Activated naive CD8-positive, alpha-beta T cell treated with anti-CD3 and anti-CD28 coated beads, Interleukin-2, amount 50 U/mL, for 16 hours (primary cell): ENCODE measurements at regions not wholly inside any gene's neighbourhood (a gene's known extent, or its start where the extent isn't known, plus 50 kb on each side); places are given as distances from the start of the nearest gene placed in this dataset.
A peak's percentile ranks its signal among the peaks of the same experiment; 100 is the strongest.
"Not testable (repeated sequence)": the region's sequence is repeated elsewhere in the genome, so short reads cannot be mapped to it uniquely, and the experiment has no call there.

Source experiments
- DNase-seq: peaks from one replicate; pipeline ENCODE4 v3.0.0-alpha.2; 2020; ENCODE audit warnings: low read depth, low spot score

GRCh38 chr2:176424746-176425145 is 155.5 kb downstream of the MTX2 start:
- no peak for DNase-seq

DNA sequence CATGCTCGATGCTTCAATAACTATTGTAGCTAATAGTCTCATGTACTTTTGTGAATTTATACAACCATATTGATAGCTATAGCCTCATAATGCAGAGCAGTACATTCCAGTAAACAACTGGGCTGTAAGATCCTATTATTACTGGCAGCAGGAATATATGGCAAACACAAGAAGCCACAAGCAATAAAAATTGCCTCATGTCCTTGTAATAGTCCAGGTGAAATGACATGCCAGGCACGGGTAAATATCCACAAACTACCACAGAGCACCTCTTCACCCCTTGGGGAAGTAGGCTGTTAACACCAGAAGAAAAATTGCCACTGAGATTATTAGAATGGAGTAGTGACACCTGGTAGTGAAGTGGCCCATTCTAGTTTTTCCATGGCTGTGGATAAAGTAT is 158.3 kb downstream of the MTX2 start:
- no peak for DNase-seq

GRCh38 chr2:176428944-176429469 is 159.8 kb downstream of the MTX2 start:
- not testable (repeated sequence) for DNase-seq

- no peak for DNase-seq
Measured at GRCh38 chr2:176432434-176432833, 163.2 kb downstream of the MTX2 start.

GRCh38 chr2:176435729-176436128 is 166.5 kb downstream of the MTX2 start:
- DNase-seq, result no peak

DNA sequence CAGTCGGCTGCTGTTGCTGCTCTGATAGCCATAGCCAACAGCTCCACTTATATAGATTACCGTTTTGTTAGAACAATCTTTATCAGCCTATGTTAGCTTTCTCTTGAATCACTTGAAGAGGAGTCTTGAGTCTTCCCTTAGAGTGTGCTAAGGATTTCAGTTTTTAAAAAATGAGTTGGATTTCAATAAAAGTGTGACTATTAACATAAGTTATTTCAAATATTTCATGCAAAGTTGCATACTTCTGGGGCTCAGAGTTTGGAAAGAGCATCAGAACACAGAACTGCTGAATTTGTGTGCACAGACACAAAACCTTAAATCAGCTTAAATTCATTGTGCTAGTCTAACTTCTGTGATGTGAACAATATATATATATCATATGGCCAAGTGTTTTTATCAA is 174.7 kb downstream of the MTX2 start:
- DNase-seq, result no peak

- no peak for DNase-seq
Measured at GRCh38 chr2:176445956-176446355, 176.7 kb downstream of the MTX2 start.

GRCh38 chr2:176446718-176447414 is 177.6 kb downstream of the MTX2 start:
- no peak for DNase-seq

DNA sequence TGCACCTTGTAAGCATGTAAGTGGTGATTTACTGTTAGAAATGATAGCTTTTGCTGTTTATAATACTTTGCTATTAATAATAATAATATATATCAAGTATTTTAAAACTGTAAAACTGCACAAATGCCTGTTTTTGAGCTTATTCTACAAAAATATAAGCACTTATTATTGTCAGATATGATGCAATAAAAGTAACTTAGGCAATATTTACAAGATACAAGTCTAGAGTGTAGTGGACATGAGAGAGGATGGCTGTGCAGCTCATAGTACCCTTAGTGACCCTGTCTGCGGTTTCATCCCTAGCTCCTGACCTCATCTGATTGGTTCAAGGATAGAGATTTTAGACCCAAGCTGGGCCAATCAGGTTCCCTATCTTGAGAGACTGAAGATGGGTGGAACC is 178.4 kb downstream of the MTX2 start:
- no peak for DNase-seq

GRCh38 chr2:176449852-176450251 is 180.6 kb downstream of the MTX2 start:
- DNase-seq, result no peak

- DNase-seq, result no peak
Measured at GRCh38 chr2:176453784-176454183, 184.5 kb downstream of the MTX2 start.

DNA sequence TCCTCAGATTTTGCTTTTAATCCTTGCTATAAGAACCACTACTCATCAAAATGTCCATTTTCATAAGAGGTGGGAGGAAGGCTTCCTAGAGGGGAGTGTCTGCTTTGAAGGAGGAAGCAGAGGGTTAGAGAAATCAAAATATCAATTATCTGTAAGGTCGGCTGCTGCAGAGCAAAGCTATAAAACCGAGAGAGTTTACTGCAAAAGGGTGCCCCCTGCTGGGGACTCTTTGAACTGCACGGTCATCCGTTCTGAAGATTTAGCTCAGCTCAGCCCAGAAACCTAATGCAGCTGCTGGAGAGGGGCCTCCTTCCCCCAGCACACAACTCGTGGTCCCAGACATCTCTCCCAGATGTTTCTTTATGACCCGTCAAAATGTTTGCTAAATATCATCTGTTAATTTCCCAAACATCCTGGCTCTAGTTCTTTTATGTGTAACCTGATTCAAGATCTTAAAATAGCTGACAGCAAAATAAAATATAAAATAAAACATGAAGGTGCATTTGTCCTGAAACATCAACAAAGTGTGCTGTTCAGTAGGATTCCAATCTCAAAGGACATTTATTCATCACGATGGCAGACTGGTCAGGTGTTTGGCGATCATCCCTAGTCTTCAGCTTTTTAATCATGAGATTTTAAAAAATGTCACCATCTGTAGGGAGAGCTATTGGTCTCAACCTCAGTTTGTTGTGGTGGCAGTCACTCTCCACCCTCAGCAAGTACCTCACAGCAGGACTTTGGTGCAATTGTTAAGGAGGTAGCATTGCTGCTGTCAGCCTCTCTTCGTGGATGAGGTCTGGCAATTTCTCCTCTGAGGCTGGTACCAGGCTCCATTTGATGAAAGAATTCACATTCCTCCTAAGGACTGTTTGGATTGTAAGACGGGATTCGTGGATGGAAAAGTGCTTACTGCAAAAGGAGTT is 185.9 kb downstream of the MTX2 start:
- DNase-seq, result peak; percentile 56

GRCh38 chr2:176455816-176456291 is 186.6 kb downstream of the MTX2 start:
- DNase-seq, result no peak

- no peak for DNase-seq
Measured at GRCh38 chr2:176457481-176457880, 188.2 kb downstream of the MTX2 start.

- no peak for DNase-seq
Measured at GRCh38 chr2:176461098-176461808, 192.0 kb downstream of the MTX2 start.

DNA sequence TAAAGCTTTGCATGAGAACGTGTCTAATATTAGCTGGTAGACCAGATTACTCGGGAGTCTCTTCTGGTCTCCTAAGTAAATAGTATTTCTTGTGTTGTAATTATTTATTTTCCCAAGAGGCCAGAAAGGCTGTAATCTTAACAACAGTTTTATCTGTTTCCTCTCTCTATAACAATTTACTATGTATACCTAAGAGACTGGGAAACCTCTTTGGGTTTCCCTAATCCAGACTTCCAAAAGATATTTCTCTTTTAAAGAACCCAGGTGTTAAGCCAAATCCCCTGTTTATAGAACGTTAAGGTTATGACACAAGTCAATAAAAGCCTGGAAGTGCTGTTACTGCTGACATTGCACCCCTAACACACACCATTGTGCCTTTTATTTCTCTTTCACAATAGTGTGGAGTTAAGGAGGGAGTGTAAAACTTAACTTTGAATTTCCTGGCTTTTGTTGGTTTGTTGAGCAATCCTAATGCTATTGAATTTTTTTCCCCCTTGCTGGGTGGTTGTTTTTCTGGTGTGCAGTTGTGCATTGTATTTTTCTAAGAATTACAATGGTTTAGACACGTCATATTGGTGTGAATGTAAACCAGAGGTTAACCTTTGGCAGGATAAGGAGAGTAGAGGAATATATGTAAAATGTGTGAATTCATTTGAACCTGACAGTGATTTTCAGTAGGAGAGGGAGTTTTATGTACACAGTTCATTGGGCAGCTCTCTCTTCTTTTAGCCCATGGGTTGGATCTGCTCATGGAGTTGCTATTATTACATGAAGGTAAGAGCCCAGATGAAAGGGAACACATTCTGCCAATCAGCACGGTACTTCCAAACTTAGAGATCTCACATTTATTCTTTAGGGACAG is 192.8 kb downstream of the MTX2 start:
- DNase-seq, result no peak

GRCh38 chr2:176463546-176463945 is 194.3 kb downstream of the MTX2 start:
- DNase-seq, result no peak

DNA sequence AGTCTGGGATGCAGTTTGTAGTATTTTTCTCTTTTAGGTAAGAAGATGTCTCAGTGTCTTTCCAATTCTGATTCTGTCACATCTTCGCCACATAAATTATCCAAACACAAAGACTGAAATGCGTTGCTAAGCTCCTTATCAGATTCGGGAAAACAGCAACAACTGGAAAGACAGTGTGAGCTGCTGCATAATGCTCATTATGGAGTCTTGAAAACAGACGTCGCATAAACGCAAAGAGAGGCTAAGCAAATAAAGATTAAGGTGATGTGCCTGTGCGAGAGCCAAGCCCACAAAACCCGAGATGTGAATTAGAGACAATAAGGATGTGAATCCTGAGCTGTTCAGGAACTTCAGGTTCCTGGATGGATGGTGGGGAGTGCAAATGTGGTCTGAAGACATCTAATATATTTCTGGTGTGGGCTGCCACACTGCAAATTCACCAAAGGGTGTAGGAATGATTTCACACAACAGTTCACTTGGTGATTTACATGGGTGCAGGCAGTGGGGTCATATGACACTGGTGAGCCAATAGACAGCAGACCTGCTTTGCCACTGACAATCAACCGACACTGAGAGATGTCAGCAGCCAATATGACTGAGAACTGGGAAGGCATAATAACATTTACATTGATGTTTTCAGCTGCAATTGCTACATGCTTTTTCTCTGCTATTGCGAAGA is 195.8 kb downstream of the MTX2 start:
- no peak for DNase-seq

DNA sequence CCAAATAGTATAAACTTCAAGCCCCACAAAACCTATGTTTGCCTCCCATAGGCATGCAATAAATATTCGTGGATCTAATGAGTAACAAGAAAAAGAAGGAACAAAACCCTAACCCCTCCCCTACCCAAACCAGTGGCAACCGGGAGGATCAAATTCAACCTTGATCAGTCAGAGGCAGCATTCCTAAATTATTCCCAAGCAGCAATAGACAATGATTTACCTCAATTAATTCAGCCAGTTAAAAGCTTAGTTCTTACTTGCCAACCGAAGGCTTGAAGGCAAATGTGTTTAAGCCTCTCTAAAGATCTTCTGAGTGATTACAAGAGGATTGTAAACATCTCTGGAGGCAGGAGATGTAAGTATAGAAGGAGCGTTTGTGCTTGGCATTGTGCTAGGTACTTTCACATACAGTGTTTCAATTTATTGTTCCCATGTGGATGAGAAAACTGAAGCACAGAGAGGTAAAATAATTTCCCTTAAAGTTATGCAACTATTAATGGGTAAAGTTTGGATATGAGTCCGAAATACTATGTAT is 197.7 kb downstream of the MTX2 start:
- no peak for DNase-seq

- no peak for DNase-seq
Measured at GRCh38 chr2:176467595-176467994, 198.4 kb downstream of the MTX2 start.
